Ovary (tissue), 3 donors: ENCODE measurements at regions not wholly inside any gene's neighbourhood (a gene's known extent, or its start where the extent isn't known, plus 50 kb on each side); places are given as distances from the start of the nearest gene placed in this dataset.

ENCODE experiments used
- EP300 ChIP-seq: sonication (generic); formaldehyde crosslinking; IDR thresholded peaks from one replicate; pipeline ENCODE4 v1.6.1; 2017; ENCODE audit warnings: antibody characterized with exemption
- TF ChIP-seq, protein P1 (sequence below), 3 donors: fragments of 450-650 bp in 2 of 3; fragments of 200-600 bp in 1 of 3; IDR thresholded peaks; one replicate each; pipeline versions ENCODE4 v1.5.1 to v1.8.0; 2016 to 2022; ENCODE audit warnings: antibody characterized with exemption in 3 of 3, mild to moderate bottlenecking in 1 of 3
- donor health status: DM: no; HTN: no; CAD: no.

DNA sequence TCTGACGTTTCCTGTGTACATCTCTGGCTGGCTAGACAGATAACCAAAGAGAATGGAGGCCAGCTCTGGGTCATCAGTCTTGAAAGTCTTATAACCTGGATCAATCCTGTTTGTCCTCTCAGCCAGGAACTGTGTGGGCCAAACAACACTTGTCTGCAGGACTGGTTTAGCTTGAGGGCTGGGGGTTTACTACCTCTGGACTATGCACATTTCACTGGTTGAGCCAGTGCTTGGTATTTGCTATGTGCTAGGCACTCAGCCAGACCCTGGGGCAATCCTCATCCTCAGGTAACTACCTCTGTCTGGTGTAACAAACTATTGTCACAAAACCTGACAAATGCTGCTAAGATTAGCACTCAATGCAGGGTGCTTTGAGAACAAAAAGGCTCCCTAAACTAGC is 169.7 kb downstream of the HAUS1 start:
- TF ChIP-seq, protein P1, sequence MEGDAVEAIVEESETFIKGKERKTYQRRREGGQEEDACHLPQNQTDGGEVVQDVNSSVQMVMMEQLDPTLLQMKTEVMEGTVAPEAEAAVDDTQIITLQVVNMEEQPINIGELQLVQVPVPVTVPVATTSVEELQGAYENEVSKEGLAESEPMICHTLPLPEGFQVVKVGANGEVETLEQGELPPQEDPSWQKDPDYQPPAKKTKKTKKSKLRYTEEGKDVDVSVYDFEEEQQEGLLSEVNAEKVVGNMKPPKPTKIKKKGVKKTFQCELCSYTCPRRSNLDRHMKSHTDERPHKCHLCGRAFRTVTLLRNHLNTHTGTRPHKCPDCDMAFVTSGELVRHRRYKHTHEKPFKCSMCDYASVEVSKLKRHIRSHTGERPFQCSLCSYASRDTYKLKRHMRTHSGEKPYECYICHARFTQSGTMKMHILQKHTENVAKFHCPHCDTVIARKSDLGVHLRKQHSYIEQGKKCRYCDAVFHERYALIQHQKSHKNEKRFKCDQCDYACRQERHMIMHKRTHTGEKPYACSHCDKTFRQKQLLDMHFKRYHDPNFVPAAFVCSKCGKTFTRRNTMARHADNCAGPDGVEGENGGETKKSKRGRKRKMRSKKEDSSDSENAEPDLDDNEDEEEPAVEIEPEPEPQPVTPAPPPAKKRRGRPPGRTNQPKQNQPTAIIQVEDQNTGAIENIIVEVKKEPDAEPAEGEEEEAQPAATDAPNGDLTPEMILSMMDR (IDR thresholded peaks at IDR 0.05): no peak
- TF ChIP-seq EP300: no peak
